ENCODE measurements at regions not wholly inside any gene's neighbourhood (a gene's known extent, or its start where the extent isn't known, plus 50 kb on each side); places are given as distances from the start of the nearest gene placed in this dataset.

DNA sequence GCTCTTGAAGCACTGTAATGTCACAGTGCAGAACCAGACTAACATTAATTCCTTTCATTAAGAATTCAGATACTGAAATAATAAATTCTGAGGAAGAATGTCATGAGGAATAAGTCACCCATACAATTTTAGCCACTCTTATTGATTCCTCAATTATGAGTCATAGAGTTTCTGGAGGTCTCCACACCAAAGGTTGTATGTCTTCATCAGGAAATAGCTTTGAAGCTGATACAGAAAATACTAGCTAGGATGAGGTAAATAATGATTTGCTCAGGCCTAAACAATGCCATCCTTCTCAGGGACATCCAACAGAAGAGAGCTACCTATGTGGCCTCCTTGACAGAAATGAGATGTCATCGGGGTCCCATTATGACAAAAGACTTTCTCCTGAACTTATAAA is 238.8 kb downstream of the OR13H1 start:
- H3K36me3 ChIP-seq (replicated peaks in 1 of 2; ENCODE audit: control insufficient read depth in 1 of 2, insufficient read depth in 2 of 2, low read length in 1 of 2), result no peaks in the 10 kb centered on the region
- no peak for DNase-seq
- no peak overlapping the region for H3K27ac ChIP-seq (ENCODE audit: low read depth in 2 of 2, low read length in 1 of 2)
- ChIA-PET CTCF (interaction anchor here (0.9 to 2.1 kb wide), 8 partner anchors 10 to 346 kb away, joined by 3 to 11 read pairs (median 3); no protein-coding TSS in a partner anchor), POLR2A (no interaction called here)
- no peaks in the 10 kb centered on the region for H3K79me2 ChIP-seq (ENCODE audit: insufficient read depth)
- H3K4me1 ChIP-seq (ENCODE audit: control insufficient read depth in 1 of 2, insufficient read depth in 2 of 2, low read depth in 1 of 2, low read length in 1 of 2), result peaks cover 0 to 6% of the 10 kb centered on the region in 2 experiments; a peak in 1 of 4 replicates
- no peaks in the 10 kb centered on the region for H3F3A ChIP-seq (replicated peaks; ENCODE audit: insufficient read depth)
- H3K4me2 ChIP-seq, result no peak overlapping the region
- TF ChIP-seq SMC3 (IDR thresholded peaks at IDR 0.05; ENCODE audit: low read depth, low read length) (no peak), RXRA (IDR thresholded peaks at IDR 0.05; ENCODE audit: borderline replicate concordance, low read depth) (no peak), YY1 (IDR thresholded peaks at IDR 0.05; ENCODE audit: low read depth) (no peak), MXI1 (IDR thresholded peaks at IDR 0.05; ENCODE audit: low read depth, low read length) (no peak), MEF2A (IDR thresholded peaks at IDR 0.05; ENCODE audit: borderline replicate concordance, low read depth) (no peak), TEAD4 (IDR thresholded peaks at IDR 0.05; ENCODE audit: borderline replicate concordance, insufficient read depth) (no peak), RFX5 (IDR thresholded peaks at IDR 0.05; ENCODE audit: low read length) (no peak), RCOR1 (IDR thresholded peaks at IDR 0.05; ENCODE audit: low read length) (no peak), USF2 (IDR thresholded peaks at IDR 0.05; ENCODE audit: borderline replicate concordance, low read depth, low read length) (no peak), USF1 (IDR thresholded peaks at IDR 0.05; ENCODE audit: borderline replicate concordance, low read depth) (no peak), PBX3 (IDR thresholded peaks at IDR 0.05) (no peak), ELF1 (IDR thresholded peaks at IDR 0.05) (no peak), FOXJ3 (CRISPR knock-in tag; IDR thresholded peaks at IDR 0.05) (no peak), NRF1 (IDR thresholded peaks at IDR 0.05; ENCODE audit: low read depth, low read length) (no peak), CTCF (IDR thresholded peaks at IDR 0.05) (no peak), RAD21 (IDR thresholded peaks at IDR 0.05; ENCODE audit: low read length) (no peak), NFIC (IDR thresholded peaks at IDR 0.05; ENCODE audit: borderline replicate concordance) (no peak), SIN3A (IDR thresholded peaks at IDR 0.05; ENCODE audit: borderline replicate concordance, low read depth, low read length) (no peak)
- TF ChIP-seq, protein P1, sequence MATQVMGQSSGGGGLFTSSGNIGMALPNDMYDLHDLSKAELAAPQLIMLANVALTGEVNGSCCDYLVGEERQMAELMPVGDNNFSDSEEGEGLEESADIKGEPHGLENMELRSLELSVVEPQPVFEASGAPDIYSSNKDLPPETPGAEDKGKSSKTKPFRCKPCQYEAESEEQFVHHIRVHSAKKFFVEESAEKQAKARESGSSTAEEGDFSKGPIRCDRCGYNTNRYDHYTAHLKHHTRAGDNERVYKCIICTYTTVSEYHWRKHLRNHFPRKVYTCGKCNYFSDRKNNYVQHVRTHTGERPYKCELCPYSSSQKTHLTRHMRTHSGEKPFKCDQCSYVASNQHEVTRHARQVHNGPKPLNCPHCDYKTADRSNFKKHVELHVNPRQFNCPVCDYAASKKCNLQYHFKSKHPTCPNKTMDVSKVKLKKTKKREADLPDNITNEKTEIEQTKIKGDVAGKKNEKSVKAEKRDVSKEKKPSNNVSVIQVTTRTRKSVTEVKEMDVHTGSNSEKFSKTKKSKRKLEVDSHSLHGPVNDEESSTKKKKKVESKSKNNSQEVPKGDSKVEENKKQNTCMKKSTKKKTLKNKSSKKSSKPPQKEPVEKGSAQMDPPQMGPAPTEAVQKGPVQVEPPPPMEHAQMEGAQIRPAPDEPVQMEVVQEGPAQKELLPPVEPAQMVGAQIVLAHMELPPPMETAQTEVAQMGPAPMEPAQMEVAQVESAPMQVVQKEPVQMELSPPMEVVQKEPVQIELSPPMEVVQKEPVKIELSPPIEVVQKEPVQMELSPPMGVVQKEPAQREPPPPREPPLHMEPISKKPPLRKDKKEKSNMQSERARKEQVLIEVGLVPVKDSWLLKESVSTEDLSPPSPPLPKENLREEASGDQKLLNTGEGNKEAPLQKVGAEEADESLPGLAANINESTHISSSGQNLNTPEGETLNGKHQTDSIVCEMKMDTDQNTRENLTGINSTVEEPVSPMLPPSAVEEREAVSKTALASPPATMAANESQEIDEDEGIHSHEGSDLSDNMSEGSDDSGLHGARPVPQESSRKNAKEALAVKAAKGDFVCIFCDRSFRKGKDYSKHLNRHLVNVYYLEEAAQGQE (IDR thresholded peaks at IDR 0.05; ENCODE audit: low read depth, low read length), result no peak
- TF ChIP-seq, protein P2, sequence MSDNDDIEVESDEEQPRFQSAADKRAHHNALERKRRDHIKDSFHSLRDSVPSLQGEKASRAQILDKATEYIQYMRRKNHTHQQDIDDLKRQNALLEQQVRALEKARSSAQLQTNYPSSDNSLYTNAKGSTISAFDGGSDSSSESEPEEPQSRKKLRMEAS (IDR thresholded peaks at IDR 0.05; ENCODE audit: low read depth), result no peak
- H3K4me3 ChIP-seq (ENCODE audit: low read depth in 2 of 2, low read length in 1 of 2), result no peak overlapping the region
- H3K9me2 ChIP-seq, result no peaks in the 10 kb centered on the region
- H3K9me3 ChIP-seq, result no peaks in the 10 kb centered on the region
- no peak overlapping the region for H3K9ac ChIP-seq
- no peaks in the 10 kb centered on the region for H3K27me3 ChIP-seq (ENCODE audit: insufficient read depth)
- H2AFZ ChIP-seq (ENCODE audit: low read depth), result no peak overlapping the region
- no peaks in the 10 kb centered on the region for H4K20me1 ChIP-seq (ENCODE audit: insufficient read depth)
- WGBS (ENCODE audit: low lambda C conversion rate), result 17% methylated on average over 1 of the region's 1 CpG

Data from SK-N-SH (cell line).